H1 (cell line): ENCODE measurements at regions not wholly inside any gene's neighbourhood (a gene's known extent, or its start where the extent isn't known, plus 50 kb on each side); places are given as distances from the start of the nearest gene placed in this dataset.
A peak's percentile ranks its signal among the peaks of the same experiment; 100 is the strongest.

Experiments
- CTCF ChIA-PET: fragments of 300-600 bp; sonication (Branson Sonifier 250); formaldehyde crosslinking; loops from one replicate; lab custom pipeline; 2021; ENCODE audit not compliant: partially characterized antibody; lab: Charles Lee
- POLR2A ChIA-PET: fragments of 300-600 bp; sonication (Branson Sonifier 250); formaldehyde crosslinking; loops from one replicate; lab custom pipeline; 2021; ENCODE audit warnings: inconsistent platforms; ENCODE audit not compliant: partially characterized antibody; lab: Charles Lee
- DNase-seq, 2 experiments: peaks; one replicate each; pipeline versions ENCODE4 v3.0.0 to v3.0.0-alpha.2; 2010 to 2022; ENCODE audit warnings: low spot score in 2 of 2, low read depth in 1 of 2, mixed read lengths in 1 of 2
- FAIRE-seq: peaks from 2 replicates; lab custom pipeline; 2011; peaks lifted over from hg19 to GRCh38; lab: Jason Lieb, UNC
- H2AFZ ChIP-seq: 2 replicates; pipeline ENCODE4 v1.8.1; 2012; ENCODE audit warnings: low read length, inconsistent platforms
- H2AK5ac ChIP-seq: 2 replicates; pipeline ENCODE4 v1.6.1; 2013; ENCODE audit warnings: low read depth, low read length
- H2BK120ac ChIP-seq: replicated peaks from 2 replicates; pipeline ENCODE3; 2013; ENCODE audit warnings: low read depth, low read length, inconsistent platforms
- H2BK12ac ChIP-seq: 2 replicates; pipeline ENCODE4 v1.6.1; 2013; ENCODE audit warnings: low read depth, low read length
- H2BK15ac ChIP-seq: 2 replicates; pipeline ENCODE4 v1.6.1; 2013; ENCODE audit warnings: low read length
- H2BK20ac ChIP-seq: 2 replicates; pipeline ENCODE4 v1.6.1; 2013; ENCODE audit warnings: low read length
- H2BK5ac ChIP-seq: 2 replicates; pipeline ENCODE4 v1.6.1; 2013; ENCODE audit warnings: low read depth, low read length
- H3K14ac ChIP-seq: 2 replicates; pipeline ENCODE4 v1.6.1; 2013; ENCODE audit warnings: inconsistent platforms; ENCODE audit not compliant: insufficient read length
- H3K18ac ChIP-seq: 2 replicates; pipeline ENCODE4 v1.6.1; 2013; ENCODE audit warnings: low read length; ENCODE audit errors: extremely low read depth
- H3K23ac ChIP-seq: 2 replicates; pipeline ENCODE4 v1.6.1; 2013; ENCODE audit warnings: inconsistent platforms; ENCODE audit not compliant: insufficient read length
- H3K23me2 ChIP-seq: 2 replicates; pipeline ENCODE4 v1.6.1; 2013; ENCODE audit warnings: low read depth, low read length
- H3K27ac ChIP-seq: 2 replicates; pipeline ENCODE4 v1.6.1; 2011; ENCODE audit warnings: low read depth, low read length, inconsistent platforms
- H3K27me3 ChIP-seq, 4 experiments: replicated peaks in 1 of 4; 1 replicate in 1 of 4; 2 replicates in 3 of 4; pipeline versions ENCODE4 v1.6.1 to v1.8.1; 2011 to 2013; ENCODE audit warnings: low read length in 3 of 4, mild to moderate bottlenecking in 3 of 4, inconsistent platforms in 2 of 4, mixed read lengths in 2 of 4, moderate library complexity in 1 of 4; ENCODE audit not compliant: control insufficient read depth in 3 of 4, insufficient read depth in 3 of 4; ENCODE audit errors: extremely low read depth in 1 of 4
- H3K36me3 ChIP-seq, 4 experiments: 2 replicates each; pipeline versions ENCODE4 v1.6.1 to v1.8.1; 2011 to 2013; ENCODE audit warnings: mild to moderate bottlenecking in 4 of 4, low read length in 3 of 4, moderate library complexity in 2 of 4, control low read depth in 1 of 4, inconsistent platforms in 1 of 4; ENCODE audit not compliant: insufficient read depth in 4 of 4, control insufficient read depth in 2 of 4
- H3K4ac ChIP-seq: replicated peaks from 2 replicates; pipeline ENCODE3; 2013; ENCODE audit warnings: low read length, low read depth, mixed read lengths, inconsistent platforms; ENCODE audit not compliant: insufficient read length
- H3K4me1 ChIP-seq, 4 experiments: replicated peaks in 1 of 4; 1 replicate in 1 of 4; 2 replicates in 3 of 4; pipeline versions ENCODE4 v1.6.1 to v1.8.1; 2011 to 2013; ENCODE audit warnings: low read length in 3 of 4, inconsistent platforms in 2 of 4, mixed read lengths in 1 of 4; ENCODE audit not compliant: insufficient read depth in 4 of 4, control insufficient read depth in 3 of 4
- H3K4me2 ChIP-seq, 2 experiments: 2 replicates each; pipeline versions ENCODE4 v1.6.1 to v1.8.1; 2011 to 2013; ENCODE audit warnings: low read depth in 2 of 2, low read length in 2 of 2, control low read depth in 1 of 2, inconsistent platforms in 1 of 2, mild to moderate bottlenecking in 1 of 2; ENCODE audit not compliant: insufficient read depth in 1 of 2
- H3K4me3 ChIP-seq, 4 experiments: fragments of 200-600, 300-600 bp in 1 of 4; sonication (generic), shearing (Covaris generic), sonication (Bioruptor Twin) in 1 of 4; 2 replicates each; pipeline versions ENCODE4 v1.5.1 to v1.8.1; 2011 to 2016; ENCODE audit warnings: low read length in 4 of 4, low read depth in 3 of 4, control low read depth in 2 of 4, inconsistent platforms in 2 of 4, mild to moderate bottlenecking in 2 of 4, mixed read lengths in 1 of 4, moderate library complexity in 1 of 4; ENCODE audit not compliant: insufficient read depth in 2 of 4; ENCODE audit errors: extremely low read depth in 1 of 4
- H3K56ac ChIP-seq: replicated peaks from 2 replicates; pipeline ENCODE3; 2013; ENCODE audit warnings: low read depth, mild to moderate bottlenecking, mixed read lengths, low read length, inconsistent platforms; ENCODE audit not compliant: insufficient read length
- H3K79me1 ChIP-seq: 2 replicates; pipeline ENCODE4 v1.6.1; 2013; ENCODE audit warnings: low read depth, low read length, control low read depth
- H3K79me2 ChIP-seq, 2 experiments: 2 replicates each; pipeline versions ENCODE4 v1.6.1 to v1.8.1; 2012 to 2013; ENCODE audit warnings: low read length in 2 of 2, mild to moderate bottlenecking in 2 of 2, inconsistent platforms in 1 of 2; ENCODE audit not compliant: insufficient read depth in 2 of 2, control insufficient read depth in 1 of 2
- H3K9ac ChIP-seq, 4 experiments: replicated peaks in 1 of 4; 1 replicate in 1 of 4; 2 replicates in 3 of 4; pipeline versions ENCODE4 v1.6.1 to v1.8.1; 2011 to 2013; ENCODE audit warnings: low read depth in 3 of 4, low read length in 3 of 4, control low read depth in 2 of 4, mild to moderate bottlenecking in 2 of 4, moderate library complexity in 2 of 4, inconsistent platforms in 1 of 4; ENCODE audit errors: extremely low read depth in 1 of 4
- H3K9me3 ChIP-seq, 2 experiments: 2 replicates each; pipeline versions ENCODE4 v1.6.1 to v1.8.1; 2012 to 2013; ENCODE audit warnings: mild to moderate bottlenecking in 2 of 2, moderate library complexity in 2 of 2, control low read depth in 1 of 2, inconsistent platforms in 1 of 2, low read depth in 1 of 2, low read length in 1 of 2, mixed read lengths in 1 of 2; ENCODE audit not compliant: insufficient read depth in 2 of 2
- H4K20me1 ChIP-seq, 2 experiments: replicated peaks in 1 of 2; 2 replicates each; pipeline versions ENCODE3 to v1.8.1; 2011 to 2013; ENCODE audit warnings: inconsistent platforms in 2 of 2, low read length in 2 of 2, mild to moderate bottlenecking in 1 of 2; ENCODE audit not compliant: insufficient read depth in 2 of 2, control insufficient read depth in 1 of 2
- H4K5ac ChIP-seq: 2 replicates; pipeline ENCODE4 v1.6.1; 2013; ENCODE audit warnings: low read length, low read depth, mixed read lengths, inconsistent platforms; ENCODE audit not compliant: insufficient read length
- H4K8ac ChIP-seq: 2 replicates; pipeline ENCODE4 v1.8.0; 2013; ENCODE audit warnings: mild to moderate bottlenecking, moderate library complexity, low read length, inconsistent platforms; ENCODE audit not compliant: insufficient read depth; ENCODE audit errors: extremely low read depth
- H4K91ac ChIP-seq: replicated peaks from 2 replicates; pipeline ENCODE3; 2013; ENCODE audit warnings: low read length, mixed read lengths, inconsistent platforms; ENCODE audit not compliant: insufficient read length
- ASH2L ChIP-seq: fragments of 200-600, 300-600 bp; sonication (generic); IDR thresholded peaks from one replicate; pipeline ENCODE4 v1.7.1; 2017; ENCODE audit warnings: low read length
- CBX5 ChIP-seq: fragments of 300-800, 300-1000 bp; sonication (generic); IDR thresholded peaks from 2 replicates; pipeline ENCODE4 v1.7.1; 2016; ENCODE audit warnings: antibody characterized with exemption, low read length, low read depth
- CHD2 ChIP-seq: IDR thresholded peaks from 2 replicates; pipeline ENCODE4 v1.6.1; 2012; ENCODE audit warnings: low read length, improper control_type of control experiment
- EZH2 ChIP-seq: fragments of 200-600 bp; sonication (generic); IDR thresholded peaks from 2 replicates; pipeline ENCODE4 v1.7.1; 2012; ENCODE audit warnings: low read depth, mild to moderate bottlenecking, moderate library complexity, low read length, inconsistent platforms; ENCODE audit not compliant: severe bottlenecking
- HDAC6 ChIP-seq: IDR thresholded peaks from one replicate; pipeline ENCODE4 v1.7.1; 2012; ENCODE audit warnings: low read depth, mild to moderate bottlenecking, inconsistent platforms, low read length, moderate library complexity
- JUN ChIP-seq: IDR thresholded peaks from 2 replicates; pipeline ENCODE4 v1.6.1; 2011; ENCODE audit warnings: low read depth, mild to moderate bottlenecking, improper control_type of control experiment, low read length
- JUND ChIP-seq: IDR thresholded peaks from 2 replicates; pipeline ENCODE4 v1.6.1; 2011; ENCODE audit warnings: mild to moderate bottlenecking, improper control_type of control experiment, low read length
- KDM4A ChIP-seq: IDR thresholded peaks from one replicate; pipeline ENCODE4 v1.7.1; 2012; ENCODE audit warnings: low read depth, mild to moderate bottlenecking, moderate library complexity, low read length, inconsistent platforms; ENCODE audit not compliant: severe bottlenecking
- NANOG ChIP-seq: IDR thresholded peaks from 2 replicates; pipeline ENCODE4 v1.6.1; 2011; ENCODE audit warnings: low read length, low read depth, mild to moderate bottlenecking, inconsistent platforms; ENCODE audit not compliant: insufficient read depth, poor library complexity, severe bottlenecking
- POU5F1 ChIP-seq: IDR thresholded peaks from 2 replicates; pipeline ENCODE4 v1.6.1; 2011; ENCODE audit warnings: low read depth, mild to moderate bottlenecking, low read length, moderate library complexity
- RFX5 ChIP-seq: IDR thresholded peaks from 2 replicates; pipeline ENCODE4 v1.6.1; 2011; ENCODE audit warnings: low read depth, low read length, improper control_type of control experiment, borderline replicate concordance
- SP1 ChIP-seq: IDR thresholded peaks from 2 replicates; pipeline ENCODE4 v1.6.1; 2011; ENCODE audit warnings: low read depth, low read length
- YY1 ChIP-seq: IDR thresholded peaks from 2 replicates; pipeline ENCODE4 v1.6.1; 2011; ENCODE audit warnings: low read depth, mild to moderate bottlenecking, low read length
- ZNF274 ChIP-seq: IDR thresholded peaks from 2 replicates; pipeline ENCODE4 v1.7.0; 2012; ENCODE audit warnings: low read length, borderline replicate concordance; ENCODE audit errors: extremely low read depth
- WGBS, 2 experiments: shearing (Covaris generic) in 1 of 2; methylation state at CpG; one replicate each; pipeline versions ENCODE4 v1.1.6 to v1.1.7; 2013 to 2015; ENCODE audit warnings: low lambda C conversion rate in 2 of 2, mixed read lengths in 2 of 2, inconsistent platforms in 1 of 2, low coverage in 1 of 2, missing lambda C conversion rate in 1 of 2; ENCODE audit not compliant: insufficient replicate concordance in 2 of 2, insufficient coverage in 1 of 2, insufficient read length in 1 of 2; ENCODE audit errors: extremely low coverage in 1 of 2, missing lambda C conversion rate in 1 of 2; 5-methylcytosine and 5-hydroxymethylcytosine counted together

GRCh38 chr11:25943777-25944661 lies 387.9 kb upstream of the ANO3 start:
- H2BK5ac ChIP-seq, result no peak overlapping the region
- H3K23me2 ChIP-seq, result no peaks in the 10 kb centered on the region
- H4K91ac ChIP-seq, result no peak overlapping the region
- H3K27ac ChIP-seq, result no peak overlapping the region
- no peaks in the 10 kb centered on the region for H3K36me3 ChIP-seq
- no peaks in the 10 kb centered on the region for H3K79me2 ChIP-seq
- H2AFZ ChIP-seq, result no peak overlapping the region
- no peak overlapping the region for H3K4me2 ChIP-seq
- WGBS, 2 experiments, result 93% methylated on average over 9 of the region's 17 CpGs; no CpG with 5 or more reads in 1 of the 2 experiments
- no peaks in the 10 kb centered on the region for H3K9me3 ChIP-seq
- no peak overlapping the region for H3K23ac ChIP-seq
- peak overlapping the region; percentile 51; the same call in 1 of the 2 replicates for H4K8ac ChIP-seq
- no peak overlapping the region for H2BK20ac ChIP-seq
- no peak overlapping the region for H3K56ac ChIP-seq
- H2BK12ac ChIP-seq, result no peak overlapping the region
- no peak overlapping the region for H3K14ac ChIP-seq
- peak overlapping the region; percentile 48; the same call in 1 of the 2 replicates for H3K18ac ChIP-seq
- no peak overlapping the region for H4K5ac ChIP-seq
- H2BK15ac ChIP-seq, result no peak overlapping the region
- H3K4me3 ChIP-seq, result no peak overlapping the region
- no peak overlapping the region for H3K4ac ChIP-seq
- ChIA-PET POLR2A (no interaction called here), CTCF (interaction anchor here (1.5 kb wide), 1 partner anchor 38 kb away, joined by 5 read pairs; no protein-coding TSS in a partner anchor)
- FAIRE-seq (no peak), DNase-seq (no peak)
- H2BK120ac ChIP-seq, result no peak overlapping the region
- no peak overlapping the region for H2AK5ac ChIP-seq
- no peak overlapping the region for H3K9ac ChIP-seq
- H4K20me1 ChIP-seq, result no peaks in the 10 kb centered on the region
- H3K27me3 ChIP-seq, result no peaks in the 10 kb centered on the region
- H3K79me1 ChIP-seq, result no peaks in the 10 kb centered on the region
- H3K4me1 ChIP-seq, result peaks cover 0 to 4% (median 0%) of the 10 kb centered on the region in 4 experiments; a peak in 2 of 7 replicates
- TF ChIP-seq CHD2 (no peak), JUN (no peak), KDM4A (no peak), HDAC6 (no peak), SP1 (no peak), JUND (no peak), ASH2L (no peak), CBX5 (no peak), NANOG (no peak), POU5F1 (no peak), RFX5 (no peak), YY1 (no peak), EZH2 (no peak), ZNF274 (no peak)
